GM18498 (cell line): ENCODE measurements at regions not wholly inside any gene's neighbourhood (a gene's known extent, or its start where the extent isn't known, plus 50 kb on each side); places are given as distances from the start of the nearest gene placed in this dataset.
A peak's percentile ranks its signal among the peaks of the same experiment; 100 is the strongest.
"Not testable (repeated sequence)": the region's sequence is repeated elsewhere in the genome, so short reads cannot be mapped to it uniquely, and the experiment has no call there.

Experiments
- ATAC-seq: cut with Tn5 transposase; IDR thresholded peaks from one replicate; pipeline ENCODE4 v1.9.1; 2021; ENCODE audit warnings: mild to moderate bottlenecking, moderate library complexity; ENCODE audit not compliant: unreplicated experiment

DNA sequence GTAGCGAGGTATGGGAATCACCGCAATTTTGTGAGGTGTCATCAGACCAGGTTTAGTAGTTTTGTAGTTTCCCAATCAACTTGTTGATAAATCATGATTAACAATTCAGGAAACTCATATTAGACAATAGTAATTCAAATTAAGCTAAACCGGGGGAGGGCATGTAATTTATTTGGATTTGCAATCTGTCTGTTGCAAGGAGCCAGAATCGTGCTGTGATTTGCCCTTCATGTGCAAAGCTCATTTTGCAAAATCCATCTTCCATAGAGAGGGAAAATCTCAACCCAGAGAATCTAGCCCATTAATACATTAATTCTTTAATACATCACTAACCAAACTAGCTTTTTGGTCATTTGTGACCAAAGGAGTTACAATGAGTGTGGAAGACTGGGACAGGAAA is 164.7 kb upstream of the TRPM3 start:
- ATAC-seq = no peak

DNA sequence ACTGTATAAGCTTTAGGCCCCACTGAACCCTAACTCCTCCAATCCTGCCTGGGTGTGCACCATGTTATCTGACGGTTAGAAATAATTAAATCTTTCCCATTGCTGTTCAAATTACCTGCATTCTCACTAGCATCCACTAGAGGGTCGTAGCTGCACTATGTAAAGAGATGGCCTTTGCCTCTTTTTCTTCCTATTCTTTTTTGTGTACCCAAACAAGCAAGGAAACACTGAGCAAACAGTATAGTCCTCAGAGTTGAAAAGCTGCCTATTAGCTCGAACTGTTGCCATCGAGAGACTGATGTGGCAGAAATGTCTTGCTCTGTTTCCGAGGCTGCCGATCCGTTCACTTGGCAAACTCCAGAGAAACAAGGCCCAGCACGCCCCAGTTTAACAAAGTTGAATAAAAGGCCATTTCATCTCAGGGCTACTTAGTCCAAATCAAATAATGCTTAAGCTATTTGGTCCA is 163.8 kb upstream of the TRPM3 start:
- peak; percentile 84 for ATAC-seq

- not testable (repeated sequence) for ATAC-seq
Measured at GRCh38 chr9:71282116-71282515, 160.7 kb upstream of the TRPM3 start.

DNA sequence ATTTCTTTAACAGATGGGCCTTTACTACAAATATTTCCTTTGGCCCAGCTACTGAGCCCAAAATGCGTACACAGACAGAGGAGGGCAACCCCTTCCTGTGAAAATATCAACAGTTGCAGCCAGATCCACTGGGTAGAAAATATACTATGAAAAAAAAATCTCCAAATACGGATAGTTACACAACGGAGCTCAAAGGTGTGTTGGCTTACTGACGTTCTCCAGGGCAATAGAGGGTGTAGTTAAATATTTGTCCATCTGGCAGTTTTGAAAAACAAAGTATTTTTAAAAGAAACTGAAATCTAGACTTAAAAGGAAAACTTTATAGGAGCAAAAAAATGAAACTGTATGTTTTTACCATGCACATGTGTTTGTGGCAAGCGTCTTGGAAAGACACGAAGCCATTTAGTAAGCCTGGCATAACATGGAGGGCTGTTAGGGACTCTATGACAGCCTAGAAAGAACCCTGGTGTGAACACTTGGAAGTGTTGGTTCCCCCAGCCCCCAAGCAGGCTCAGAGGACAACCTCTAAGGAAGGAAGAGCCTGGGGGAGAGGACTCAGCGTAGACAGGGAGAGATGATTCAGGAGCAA is 157.8 kb upstream of the TRPM3 start:
- ATAC-seq = no peak

- no peak for ATAC-seq
Measured at GRCh38 chr9:71273613-71274012, 152.2 kb upstream of the TRPM3 start.

GRCh38 chr9:71271602-71272001 is 150.2 kb upstream of the TRPM3 start:
- ATAC-seq = no peak

DNA sequence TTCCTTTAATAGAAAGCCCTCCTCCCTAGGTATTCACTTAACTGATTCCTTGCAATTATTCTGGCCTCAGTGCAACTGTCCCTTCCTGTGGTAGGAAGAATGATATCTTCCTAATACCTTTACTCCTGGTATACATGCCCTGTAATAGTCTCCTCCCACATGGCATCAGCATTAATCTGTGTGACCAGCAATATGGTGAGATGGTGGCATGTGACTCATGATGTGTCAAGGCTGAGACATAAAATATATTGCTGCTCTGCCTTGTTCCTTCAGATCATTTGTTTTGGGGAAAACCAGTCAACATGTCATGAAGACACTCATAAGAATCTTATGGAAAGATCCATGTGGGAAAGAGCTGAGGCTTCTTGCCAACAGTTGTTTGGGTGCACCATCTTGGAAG is 149.1 kb upstream of the TRPM3 start:
- ATAC-seq = no peak

DNA sequence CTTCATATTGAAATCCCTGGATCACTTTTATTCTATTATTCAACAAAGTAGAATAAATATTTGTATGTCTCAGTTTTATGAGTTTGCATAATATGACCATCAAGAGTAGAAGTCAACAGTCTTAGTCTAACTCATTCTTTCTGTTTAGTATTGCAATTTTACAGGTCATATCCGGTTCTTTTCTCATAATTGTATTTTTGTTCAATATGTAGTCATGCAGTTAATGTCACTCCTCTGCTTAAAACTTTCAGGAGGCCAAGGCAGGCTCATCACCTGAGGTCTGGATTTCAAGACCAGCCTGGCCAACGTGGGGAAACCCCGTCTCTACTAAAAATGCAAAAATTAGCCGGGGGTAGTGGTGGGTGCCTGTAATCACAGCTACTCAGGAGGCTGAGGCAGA is 148.4 kb upstream of the TRPM3 start:
- no peak for ATAC-seq

GRCh38 chr9:71268871-71269635 is 147.6 kb upstream of the TRPM3 start:
- ATAC-seq = no peak

DNA sequence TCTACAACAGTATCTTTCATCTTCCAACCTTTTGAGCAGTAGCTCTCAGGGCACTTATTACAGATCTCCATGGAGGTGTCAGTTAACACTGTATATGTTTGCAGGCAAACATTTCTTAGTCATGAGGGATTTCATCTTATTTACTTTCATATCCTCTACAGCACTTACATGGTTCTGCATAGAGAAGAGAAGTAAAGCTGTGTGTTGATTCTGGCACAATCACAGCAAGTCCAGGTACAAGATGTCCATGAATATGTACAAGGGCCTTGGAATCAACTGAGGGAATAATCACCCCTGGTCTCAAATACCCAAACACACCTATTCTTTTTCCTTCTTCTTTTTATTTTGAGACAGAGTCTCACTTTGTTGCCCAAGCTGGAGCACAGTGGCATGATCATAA is 142.0 kb upstream of the TRPM3 start:
- ATAC-seq = no peak

DNA sequence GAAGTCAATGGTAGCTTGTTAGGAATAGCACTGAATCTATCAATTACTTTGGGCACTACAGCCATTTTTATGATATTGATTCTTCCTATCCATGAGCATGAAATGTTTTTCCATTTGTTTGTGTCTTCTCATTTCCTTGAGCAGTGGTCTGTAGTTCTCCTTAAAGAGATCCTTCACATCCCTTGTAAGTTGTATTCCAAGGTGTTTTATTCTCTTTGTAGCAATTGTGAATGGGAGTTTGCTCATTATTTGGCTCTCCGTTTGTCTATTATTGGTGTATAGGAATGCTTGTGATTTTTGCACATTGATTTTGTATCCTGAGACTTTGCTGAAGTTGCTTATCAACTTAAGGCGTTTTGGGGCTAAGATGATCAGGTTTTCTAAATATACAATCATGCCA is 139.0 kb upstream of the TRPM3 start:
- ATAC-seq = not testable (repeated sequence)

DNA sequence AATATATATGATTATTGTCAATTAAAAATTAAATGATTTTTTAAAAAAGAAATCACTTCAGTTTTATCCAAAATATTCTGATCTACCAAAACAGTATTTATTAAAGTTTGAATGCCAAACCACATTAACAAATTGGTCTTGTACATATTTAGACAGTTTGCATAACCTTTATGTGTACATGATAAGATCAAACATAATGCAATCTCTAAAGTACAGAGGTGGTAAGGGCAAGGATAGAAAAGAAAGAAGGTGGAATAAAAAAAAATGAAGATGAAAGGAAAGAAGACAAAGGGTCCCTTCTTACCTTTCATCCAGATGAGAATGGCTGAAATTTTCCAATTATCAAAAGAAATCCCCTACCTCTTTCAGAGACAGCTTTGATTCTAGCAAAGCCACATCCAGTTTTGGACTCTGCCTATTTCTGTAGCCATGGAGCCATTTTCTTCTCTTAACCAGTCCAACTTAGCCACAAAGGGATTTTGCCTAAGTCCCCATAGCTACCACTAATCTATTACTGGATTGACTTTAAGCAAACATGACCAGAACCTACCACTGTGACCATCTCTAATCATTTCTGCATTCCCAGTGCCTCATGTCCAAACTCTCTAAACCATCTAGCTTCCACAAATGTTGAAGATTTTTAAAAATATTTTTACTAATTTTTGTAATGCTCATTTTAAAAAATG is 133.3 kb upstream of the TRPM3 start:
- ATAC-seq = no peak

- no peak for ATAC-seq
Measured at GRCh38 chr9:71253011-71253410, 131.6 kb upstream of the TRPM3 start.

DNA sequence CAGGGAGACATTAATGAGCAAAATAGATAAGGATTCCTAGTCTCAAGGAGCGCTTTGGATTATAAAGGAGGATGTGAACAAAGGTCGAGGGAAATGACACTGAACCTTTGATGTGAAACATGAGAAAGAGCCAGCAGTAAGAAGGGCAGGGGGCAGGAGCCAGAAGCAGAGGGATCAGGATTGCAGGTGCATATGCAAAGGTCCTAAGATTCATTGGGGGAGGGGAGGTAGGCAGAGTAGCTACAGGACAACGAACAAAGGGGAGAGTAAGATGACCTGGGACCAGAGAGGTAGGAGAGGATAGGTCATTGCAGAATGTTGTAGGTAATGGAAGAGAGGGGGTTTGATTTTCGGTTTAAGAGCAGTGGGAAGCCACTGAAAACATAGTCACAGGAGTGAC is 129.2 kb upstream of the TRPM3 start:
- ATAC-seq = no peak

DNA sequence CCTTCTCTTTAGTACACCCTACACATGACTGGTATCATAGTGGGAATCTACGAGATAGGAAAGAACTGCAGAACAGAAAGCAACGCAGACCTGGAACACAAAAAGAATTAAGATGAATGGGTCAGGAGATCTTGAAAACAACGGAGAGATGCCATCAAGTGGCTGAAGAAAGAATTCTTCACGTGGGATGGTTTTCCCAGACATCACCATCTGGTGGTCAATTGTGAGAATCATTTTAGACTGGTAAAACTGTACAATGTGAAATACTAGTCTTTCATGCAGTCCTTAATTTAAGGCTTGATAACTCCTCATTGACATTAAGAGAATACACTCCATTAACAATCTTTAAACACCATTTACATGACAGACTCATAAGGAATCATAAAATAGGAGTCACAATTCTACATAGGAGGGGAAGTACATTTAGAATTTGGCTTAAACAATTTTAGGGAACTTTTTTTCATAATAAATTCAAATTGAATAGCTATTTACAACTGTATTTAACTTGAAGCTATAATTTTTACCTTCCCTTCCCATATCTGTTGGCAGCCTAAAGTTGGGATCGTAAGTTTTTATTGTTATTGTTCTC is 128.4 kb upstream of the TRPM3 start:
- peak; percentile 88 for ATAC-seq

DNA sequence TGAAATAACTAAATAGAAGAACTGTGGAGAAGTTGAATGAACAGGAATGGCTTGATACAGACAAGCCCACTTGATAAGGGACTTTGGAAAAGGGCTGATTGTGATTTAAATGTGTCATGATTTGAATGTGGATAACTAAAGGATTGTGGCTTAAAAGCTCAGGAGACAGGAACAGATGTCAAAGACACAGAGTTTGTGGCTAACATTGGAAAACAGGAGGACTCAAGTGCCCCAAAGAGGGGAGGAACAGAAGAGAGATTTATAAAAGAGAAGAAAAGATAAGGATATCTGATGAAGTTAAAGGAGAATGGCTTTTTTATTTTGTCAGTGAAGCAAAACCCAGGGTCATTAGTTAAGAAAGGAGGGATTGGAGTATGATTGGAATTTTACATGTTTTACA is 124.2 kb upstream of the TRPM3 start:
- no peak for ATAC-seq

DNA sequence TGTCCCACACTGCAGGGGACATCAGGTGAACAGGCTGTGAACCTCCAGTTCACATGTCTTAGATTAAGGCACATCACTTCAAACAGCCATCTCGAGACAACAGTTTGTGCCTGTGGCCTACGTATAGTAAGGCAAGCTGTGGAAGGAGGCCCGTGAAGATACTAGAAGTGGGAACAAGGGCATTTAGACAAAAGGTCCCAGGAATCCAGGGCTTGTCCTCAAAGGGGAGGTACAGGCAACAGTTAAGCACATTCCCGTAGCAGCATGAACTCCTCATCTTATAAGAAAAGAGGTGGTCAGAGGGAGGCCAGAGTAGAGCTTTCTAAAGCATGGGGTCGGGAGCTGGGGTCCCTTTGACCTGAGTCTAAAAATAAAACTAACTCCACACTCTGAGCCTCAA is 122.5 kb upstream of the TRPM3 start:
- no peak for ATAC-seq

GRCh38 chr9:71242081-71242480 is 120.7 kb upstream of the TRPM3 start:
- ATAC-seq = no peak

GRCh38 chr9:71237051-71237450 is 115.6 kb upstream of the TRPM3 start:
- ATAC-seq = no peak

- no peak for ATAC-seq
Measured at GRCh38 chr9:71233646-71234045, 112.2 kb upstream of the TRPM3 start.

GRCh38 chr9:71223953-71224538 is 102.6 kb upstream of the TRPM3 start:
- no peak for ATAC-seq
